DMS153 (cell line): ENCODE measurements at regions not wholly inside any gene's neighbourhood (a gene's known extent, or its start where the extent isn't known, plus 50 kb on each side); places are given as distances from the start of the nearest gene placed in this dataset.
"Not testable (repeated sequence)": the region's sequence is repeated elsewhere in the genome, so short reads cannot be mapped to it uniquely, and the experiment has no call there.

ENCODE experiments used
- DNase-seq: peaks from one replicate; lab custom pipeline; 2025; lab: John Stamatoyannopoulos, UW

GRCh38 chr2:49309461-49309860 is 155.1 kb upstream of the FSHR start:
- DNase-seq, result no peak

- peak; percentile 84 for DNase-seq
Observed at GRCh38 chr2:49306925-49307324, 152.6 kb upstream of the FSHR start.

- DNase-seq, result not testable (repeated sequence)
Observed at GRCh38 chr2:49298693-49299092, 144.4 kb upstream of the FSHR start.

- DNase-seq, result no peak
Observed at GRCh38 chr2:49298230-49298629, 143.9 kb upstream of the FSHR start.

- no peak for DNase-seq
Observed at GRCh38 chr2:49296107-49296867, 142.0 kb upstream of the FSHR start.

- DNase-seq, result no peak
Observed at GRCh38 chr2:49294225-49294624, 139.9 kb upstream of the FSHR start.

- DNase-seq, result no peak
Observed at GRCh38 chr2:49291619-49292018, 137.3 kb upstream of the FSHR start.

GRCh38 chr2:49289711-49290110 is 135.4 kb upstream of the FSHR start:
- DNase-seq, result no peak

GRCh38 chr2:49288902-49289700 is 134.8 kb upstream of the FSHR start:
- no peak for DNase-seq

GRCh38 chr2:49288113-49288705 is 133.9 kb upstream of the FSHR start:
- DNase-seq, result no peak

GRCh38 chr2:49286726-49287125 is 132.4 kb upstream of the FSHR start:
- DNase-seq, result no peak

GRCh38 chr2:49286045-49286444 is 131.7 kb upstream of the FSHR start:
- no peak for DNase-seq

GRCh38 chr2:49278561-49278960 is 124.2 kb upstream of the FSHR start:
- DNase-seq, result no peak

GRCh38 chr2:49278141-49278540 is 123.8 kb upstream of the FSHR start:
- DNase-seq, result no peak

GRCh38 chr2:49271060-49271606 is 116.8 kb upstream of the FSHR start:
- no peak for DNase-seq

- no peak for DNase-seq
Observed at GRCh38 chr2:49270091-49270490, 115.8 kb upstream of the FSHR start.

GRCh38 chr2:49265471-49265870 is 111.2 kb upstream of the FSHR start:
- DNase-seq, result no peak

GRCh38 chr2:49262801-49263560 is 108.7 kb upstream of the FSHR start:
- DNase-seq, result peak; percentile 40

GRCh38 chr2:49261781-49262180 is 107.5 kb upstream of the FSHR start:
- DNase-seq, result peak; percentile 55

- DNase-seq, result no peak
Observed at GRCh38 chr2:49260979-49261538, 106.7 kb upstream of the FSHR start.

GRCh38 chr2:49259926-49260325 is 105.6 kb upstream of the FSHR start:
- no peak for DNase-seq
